GM18508 (cell line): ENCODE measurements at regions not wholly inside any gene's neighbourhood (a gene's known extent, or its start where the extent isn't known, plus 50 kb on each side); places are given as distances from the start of the nearest gene placed in this dataset.
"Not testable (repeated sequence)": the region's sequence is repeated elsewhere in the genome, so short reads cannot be mapped to it uniquely, and the experiment has no call there.

Source experiments
- ATAC-seq: cut with Tn5 transposase; IDR thresholded peaks from one replicate; pipeline ENCODE4 v1.9.1; 2021; ENCODE audit warnings: moderate number of reproducible peaks; ENCODE audit not compliant: insufficient read depth, unreplicated experiment

DNA sequence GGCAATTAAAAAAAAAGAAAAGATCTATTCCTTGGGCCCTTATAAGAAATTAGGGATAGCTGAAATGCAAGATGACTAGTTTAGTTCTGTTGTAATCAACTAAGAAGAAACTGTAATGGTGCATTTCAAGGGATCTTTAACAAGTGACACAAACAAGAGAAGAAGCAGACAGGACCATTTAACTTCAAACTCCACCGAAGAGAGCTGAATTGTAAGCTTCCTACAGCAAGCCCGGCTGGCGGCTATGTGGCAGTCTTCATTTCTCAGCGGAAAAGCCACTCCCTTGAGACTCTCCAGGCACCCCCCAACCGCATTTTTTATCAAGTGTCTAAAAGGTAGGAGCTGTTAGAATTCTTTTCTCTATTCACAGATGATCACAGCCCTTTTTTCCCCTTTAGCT, 305.2 kb upstream of the ZNF507 start:
- no peak for ATAC-seq

DNA sequence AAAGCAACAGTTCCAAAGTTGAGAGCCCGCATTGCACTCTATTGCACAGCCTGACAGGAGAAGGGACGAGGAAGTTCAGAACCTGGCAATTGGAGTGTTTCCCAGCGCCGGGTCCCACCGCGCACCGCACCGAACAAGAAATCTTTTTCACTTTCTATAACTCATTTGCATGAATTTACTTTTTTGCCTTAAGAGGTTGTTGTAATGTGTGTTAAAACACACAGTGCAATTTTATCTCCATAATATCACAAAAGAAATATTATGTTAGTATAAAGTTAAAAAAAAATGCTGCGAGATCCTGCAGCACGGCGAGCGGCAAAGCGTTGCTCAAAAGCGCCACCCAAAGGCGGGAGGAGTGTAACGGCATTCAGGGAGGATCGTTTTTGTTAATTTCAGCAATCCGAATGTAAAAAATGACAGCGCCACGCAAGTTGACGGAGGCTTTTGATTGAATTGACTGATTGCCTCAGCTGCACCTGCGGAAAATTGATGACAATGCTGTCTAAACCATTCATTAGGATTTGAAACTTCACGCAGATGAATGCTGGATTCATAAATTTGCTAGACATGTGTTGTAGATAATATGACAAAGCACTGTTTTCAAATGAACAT, 303.6 kb upstream of the ZNF507 start:
- no peak for ATAC-seq

DNA sequence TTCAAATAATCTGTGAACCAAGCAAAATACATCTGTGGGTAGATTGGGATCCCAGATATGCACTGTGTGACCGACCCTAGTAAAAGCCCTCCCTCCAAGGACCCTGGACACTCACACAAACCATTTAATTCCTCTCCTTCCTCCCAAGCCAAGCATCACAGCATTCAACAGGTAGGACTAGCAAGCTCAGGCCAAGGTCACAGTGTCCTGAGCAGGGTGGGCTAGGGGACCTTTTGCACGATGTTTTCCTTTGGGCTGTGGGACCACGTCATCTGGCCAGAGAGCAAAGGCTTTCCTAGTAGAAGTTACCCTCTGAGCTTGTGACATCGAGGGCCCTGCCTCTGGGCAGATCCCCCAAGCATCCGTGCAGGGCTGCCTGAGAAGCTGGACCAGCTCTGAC, 297.6 kb upstream of the ZNF507 start:
- ATAC-seq: no peak

DNA sequence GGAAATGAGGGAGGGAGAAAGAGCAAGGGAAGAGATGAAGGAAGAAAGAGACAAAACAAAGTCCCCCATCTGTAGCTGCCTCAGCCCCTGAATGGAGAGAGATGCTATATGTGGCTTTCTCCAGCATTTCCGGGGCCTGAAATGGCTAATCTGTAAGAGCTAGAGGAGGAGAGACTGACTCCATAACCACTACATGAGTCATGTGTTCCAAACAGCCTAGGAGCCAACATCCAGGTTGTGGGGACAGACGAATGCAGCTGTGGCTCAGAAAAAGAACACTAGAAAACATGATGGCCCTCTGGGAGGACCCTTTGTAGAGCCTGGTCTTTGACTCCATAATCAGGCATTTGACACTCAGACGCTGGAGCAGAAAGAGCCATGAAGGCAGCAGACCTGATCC, 292.0 kb upstream of the ZNF507 start:
- no peak for ATAC-seq

DNA sequence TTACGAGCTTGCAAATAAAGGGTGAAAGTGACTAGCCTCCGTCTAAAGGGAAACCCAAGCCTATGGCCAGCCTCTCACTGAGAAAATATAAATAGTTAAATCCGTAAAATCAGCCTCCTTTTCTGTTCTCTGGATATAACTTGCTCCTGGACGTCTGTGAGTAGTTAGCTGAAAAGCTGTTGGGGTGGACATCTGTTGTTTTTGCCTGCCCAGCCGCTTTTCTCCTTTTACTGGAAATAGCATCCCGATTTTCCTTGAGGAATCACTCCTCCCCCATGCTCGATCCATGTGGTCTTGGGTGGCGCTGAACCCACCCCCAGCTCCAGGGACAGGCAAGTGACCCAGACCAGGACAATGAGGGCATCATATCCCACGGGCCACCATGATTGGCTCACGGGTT, 291.5 kb upstream of the ZNF507 start:
- ATAC-seq: no peak

DNA sequence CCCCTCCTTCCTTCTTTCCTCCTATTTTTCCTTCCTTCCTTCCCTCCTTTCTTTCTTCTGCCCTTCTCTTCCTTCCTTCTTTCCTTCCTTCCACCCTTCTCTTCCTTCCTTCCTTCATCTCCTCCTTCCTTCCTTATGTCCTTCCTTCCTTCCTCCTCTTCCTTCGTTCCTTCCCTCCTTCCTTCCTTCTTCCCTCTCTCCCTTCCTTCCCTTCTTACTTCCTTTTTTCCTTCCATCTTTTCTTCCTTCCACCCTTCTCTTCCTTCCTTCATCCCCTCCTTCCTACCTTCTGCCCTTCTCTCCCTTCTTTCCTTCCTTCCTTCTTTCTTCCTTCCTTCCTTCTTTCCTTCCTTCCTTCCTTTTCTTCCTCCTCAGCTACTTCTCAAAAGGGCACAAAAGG, 287.3 kb upstream of the ZNF507 start:
- no peak for ATAC-seq

DNA sequence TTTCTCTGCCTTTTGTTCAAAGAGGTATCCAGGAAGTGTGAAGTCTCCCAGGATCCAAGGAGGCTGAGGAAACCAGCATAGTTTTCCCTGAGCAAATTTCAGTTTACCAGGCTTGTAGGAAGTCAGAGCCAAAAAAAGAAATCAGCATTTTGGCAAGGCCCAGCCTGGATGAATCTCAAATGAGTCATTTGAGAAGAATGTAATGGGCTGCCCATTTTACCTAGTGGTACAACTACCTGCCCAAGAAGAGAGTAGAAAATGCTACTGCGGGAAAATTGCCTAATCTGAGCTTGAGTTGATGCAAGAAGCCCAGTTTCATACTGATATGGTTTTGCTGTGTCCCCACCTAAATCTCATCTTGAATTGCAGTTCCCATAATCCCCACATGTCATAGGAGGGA, 284.1 kb upstream of the ZNF507 start:
- ATAC-seq: no peak

DNA sequence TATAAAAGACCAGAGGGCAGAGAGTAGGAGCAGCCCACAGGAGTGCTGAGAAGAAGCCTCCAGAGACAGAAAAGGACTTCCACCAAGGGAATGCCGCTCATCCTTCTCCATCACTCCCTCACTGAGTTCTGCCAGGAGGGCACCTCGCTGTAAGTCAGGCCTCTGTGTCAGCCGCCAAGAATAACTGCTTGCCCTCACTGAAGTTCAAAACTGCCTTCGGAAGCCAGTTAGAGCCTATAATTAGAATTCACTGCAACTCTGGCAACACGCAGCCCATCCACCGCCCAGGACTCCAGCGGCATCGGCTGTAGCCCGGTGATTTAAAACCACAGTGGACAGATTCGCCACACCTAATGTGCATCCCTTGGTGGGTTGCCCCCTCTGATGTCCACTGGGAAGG, 281.8 kb upstream of the ZNF507 start:
- ATAC-seq: no peak

DNA sequence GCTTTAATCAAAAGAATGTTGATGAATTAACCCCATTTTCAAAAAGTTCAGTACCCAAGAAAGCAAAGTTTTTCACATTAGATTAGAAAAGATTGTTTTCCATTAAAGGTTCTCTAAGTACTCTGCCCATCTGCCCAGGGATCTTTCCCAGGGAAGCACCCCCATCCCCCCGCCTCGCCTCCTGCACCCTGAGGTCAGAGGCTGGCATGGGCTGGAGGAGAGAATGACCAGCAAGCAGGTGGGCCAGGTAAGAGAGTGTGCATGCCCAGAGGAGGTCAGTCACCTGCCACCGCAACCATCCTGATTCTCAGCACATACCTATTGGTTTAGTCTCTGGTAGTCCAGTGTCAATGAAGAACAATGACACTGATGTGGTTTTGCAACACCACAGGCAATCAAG, 279.4 kb upstream of the ZNF507 start:
- ATAC-seq: no peak

DNA sequence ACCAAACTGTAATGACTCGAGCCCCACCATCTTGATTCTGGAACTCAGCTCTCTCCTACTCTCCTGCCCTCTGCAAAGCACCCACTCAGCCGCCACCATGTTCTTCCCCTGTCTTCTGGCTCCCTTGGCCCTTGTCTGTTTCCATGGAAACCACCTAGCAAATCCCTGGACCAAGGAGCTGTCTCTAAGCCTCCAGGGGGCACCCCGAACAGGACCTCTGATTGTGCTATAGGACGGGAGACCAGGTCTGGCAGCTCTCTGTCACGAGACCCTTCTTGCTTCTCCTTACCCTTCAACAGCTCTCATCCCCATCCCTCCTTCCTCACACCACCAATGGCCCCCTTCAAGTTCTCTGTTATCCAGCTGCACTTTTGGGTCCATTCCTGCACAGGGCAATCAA, 277.7 kb upstream of the ZNF507 start:
- no peak for ATAC-seq

DNA sequence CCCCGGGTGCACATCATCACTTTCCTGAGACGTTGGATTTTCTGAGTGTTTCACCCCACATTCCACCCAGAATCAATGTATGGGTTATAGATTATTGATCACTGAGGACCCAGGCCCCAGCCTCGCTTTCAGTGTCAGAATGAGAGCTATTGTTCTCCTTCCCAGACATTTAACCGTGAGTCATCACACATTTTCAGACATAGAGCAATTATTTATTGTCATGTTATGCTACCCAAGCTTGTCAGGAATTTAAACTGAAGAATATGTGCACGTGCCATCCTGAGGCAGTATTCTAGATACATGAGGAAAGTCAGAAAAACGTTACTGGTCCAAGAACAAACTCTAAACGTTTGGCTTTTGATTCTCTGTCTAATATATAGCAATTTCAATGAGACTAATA, 276.6 kb upstream of the ZNF507 start:
- no peak for ATAC-seq

DNA sequence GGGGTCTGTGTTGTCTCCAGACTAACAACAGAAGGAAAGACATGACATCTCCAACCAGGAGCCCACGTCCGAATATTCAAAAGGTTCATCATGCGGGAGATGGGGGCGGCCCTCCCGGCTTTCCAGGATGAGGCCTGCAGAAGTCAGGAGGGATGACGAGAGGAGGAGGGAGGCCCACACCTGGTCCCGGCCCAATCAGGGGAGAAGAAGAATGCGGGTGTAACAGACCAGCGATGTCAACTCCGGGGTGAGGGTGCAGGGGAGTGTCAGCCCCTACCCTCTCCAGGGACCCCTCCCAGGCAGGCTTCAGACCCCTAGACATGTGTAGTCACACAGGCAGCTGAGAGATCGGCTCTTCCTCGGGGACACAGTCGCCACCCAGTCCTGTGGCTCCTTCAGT, 275.3 kb upstream of the ZNF507 start:
- no peak for ATAC-seq

DNA sequence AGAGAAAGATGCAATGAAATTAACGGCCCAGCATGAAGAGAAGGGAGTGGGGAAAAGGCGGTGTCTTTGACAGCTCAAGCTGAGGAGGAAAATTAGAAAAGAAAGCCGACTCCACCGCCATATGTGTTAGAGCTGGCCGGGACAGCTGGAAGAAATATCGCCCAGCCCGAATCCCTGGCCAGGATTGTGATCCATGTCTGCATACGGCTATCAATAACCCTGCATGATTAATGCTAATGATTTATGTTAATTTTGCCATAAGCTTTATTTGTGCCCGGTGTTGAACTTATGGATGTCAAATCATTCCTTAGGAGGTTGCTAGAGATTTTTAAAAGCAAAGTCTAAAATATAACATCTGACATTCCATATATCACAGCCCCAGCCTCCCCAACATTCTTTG, 263.4 kb upstream of the ZNF507 start:
- ATAC-seq: no peak

DNA sequence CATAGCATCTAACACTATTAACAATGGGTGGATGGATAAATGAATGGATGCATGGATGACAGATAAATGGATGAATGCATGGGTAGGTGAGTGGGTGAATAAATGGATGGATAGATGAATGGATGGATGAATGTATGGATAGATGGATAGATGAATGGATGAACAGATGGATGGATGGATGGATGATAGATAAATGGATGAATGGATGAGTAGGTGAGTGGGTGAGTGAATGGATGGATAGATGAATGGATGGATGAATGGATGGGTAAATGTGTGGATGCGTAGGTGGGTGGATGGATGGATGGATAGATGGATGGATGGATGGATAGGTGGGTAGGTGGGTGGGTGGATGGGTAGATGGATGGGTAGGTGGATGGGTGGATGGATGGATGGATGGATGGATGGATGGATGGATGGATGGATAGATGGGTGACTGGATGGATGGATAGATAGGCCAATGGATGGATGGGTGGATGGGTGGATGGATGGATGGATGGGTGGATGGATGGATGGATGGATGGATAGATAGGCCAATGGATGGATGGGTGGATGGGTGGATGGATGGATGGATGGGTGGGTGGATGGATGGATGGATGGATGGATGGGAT, 260.6 kb upstream of the ZNF507 start:
- ATAC-seq: not testable (repeated sequence)

DNA sequence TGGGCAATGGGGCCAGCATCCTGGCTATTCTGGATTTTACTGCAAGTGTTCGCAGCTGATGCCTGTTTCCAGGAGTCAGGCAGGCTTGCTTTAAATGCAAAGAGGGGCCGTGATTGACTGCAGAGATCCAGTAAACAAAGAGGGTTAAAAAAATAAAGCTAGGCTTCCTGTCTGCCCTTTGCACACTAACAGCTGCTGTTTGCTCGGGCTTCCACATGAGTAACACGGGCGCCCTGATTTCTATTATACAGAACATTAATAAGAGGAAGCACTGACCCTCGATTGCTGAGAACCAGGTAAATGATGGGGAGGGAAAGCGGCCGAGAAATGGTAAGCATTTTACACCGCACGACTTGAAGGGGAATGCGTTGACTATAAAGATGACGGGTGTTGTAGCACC, 254.2 kb upstream of the ZNF507 start:
- no peak for ATAC-seq

DNA sequence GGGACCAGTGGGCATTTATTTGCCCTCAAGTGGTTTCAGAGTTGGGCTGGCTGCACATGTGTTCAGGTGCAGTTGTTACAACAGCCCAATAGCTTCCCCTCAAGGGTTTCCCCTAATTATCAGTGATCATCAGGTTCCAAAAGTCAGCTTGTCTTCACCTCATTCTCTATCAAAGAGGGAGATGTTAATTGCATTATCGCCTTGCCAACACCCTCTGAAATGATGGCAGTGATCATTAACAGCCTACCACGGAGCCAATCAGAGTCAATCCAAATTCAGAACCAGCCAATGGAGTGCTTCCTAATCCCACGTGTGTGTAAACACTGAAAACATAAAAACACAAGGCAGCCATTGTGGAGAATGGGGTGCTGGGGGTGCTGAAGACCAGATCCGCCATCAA, 248.4 kb upstream of the ZNF507 start:
- ATAC-seq: no peak

DNA sequence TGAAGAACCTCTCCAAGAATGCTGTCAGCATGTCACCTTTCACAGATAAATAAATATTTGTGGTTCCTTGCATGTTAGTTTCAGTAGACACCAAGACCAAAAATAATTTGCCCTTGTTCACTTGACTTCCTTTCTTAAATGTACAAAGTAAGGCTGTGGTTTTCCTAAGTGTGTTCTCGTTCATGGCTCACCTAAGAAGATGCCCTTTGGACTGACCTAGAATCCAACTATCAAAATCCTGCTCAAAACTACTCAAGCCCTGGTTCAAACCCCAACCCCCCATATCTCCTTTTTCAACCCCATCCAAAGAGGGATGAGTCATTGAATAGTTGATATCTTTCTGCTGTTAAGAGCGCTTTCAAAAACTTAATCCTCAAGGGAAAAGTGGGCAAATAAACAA, 247.8 kb upstream of the ZNF507 start:
- ATAC-seq: no peak

DNA sequence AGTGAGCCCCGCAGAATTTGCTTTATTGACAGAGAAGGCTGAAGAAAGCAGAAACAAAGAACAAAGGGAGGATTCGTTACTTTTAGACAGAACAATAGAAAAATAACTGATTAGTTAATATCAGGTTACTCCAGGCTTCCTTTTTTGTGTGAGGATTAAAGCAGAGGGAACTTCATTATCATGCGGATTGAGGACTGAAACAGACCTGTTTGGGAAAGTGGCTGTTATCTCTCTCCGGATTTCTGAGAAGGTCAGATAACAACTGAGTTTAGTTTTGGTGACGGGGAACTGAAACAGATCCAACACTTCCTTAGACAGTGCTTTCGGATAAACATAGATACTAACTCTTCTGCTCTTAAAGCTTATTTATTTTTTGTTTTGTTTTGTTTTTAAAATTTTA, 246.4 kb upstream of the ZNF507 start:
- no peak for ATAC-seq

DNA sequence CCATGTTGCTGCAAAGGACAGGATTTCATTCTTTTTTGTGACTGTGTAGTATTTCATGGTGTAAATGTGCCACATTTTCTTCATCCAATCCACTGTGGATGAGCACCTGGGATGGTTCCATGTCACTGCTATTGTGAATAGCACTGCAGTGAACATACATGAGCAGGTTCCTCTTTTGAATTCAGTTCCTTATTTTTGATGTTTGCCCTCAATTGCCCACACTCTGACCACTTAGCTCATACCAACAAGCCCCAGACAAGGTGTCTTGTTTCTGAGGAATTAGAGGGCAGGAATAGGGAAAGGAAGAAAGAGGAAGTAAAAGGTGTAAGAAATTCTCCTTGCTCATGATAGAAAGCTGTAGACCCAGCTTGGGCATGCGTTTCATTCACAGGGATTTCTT, 244.2 kb upstream of the ZNF507 start:
- ATAC-seq: no peak

DNA sequence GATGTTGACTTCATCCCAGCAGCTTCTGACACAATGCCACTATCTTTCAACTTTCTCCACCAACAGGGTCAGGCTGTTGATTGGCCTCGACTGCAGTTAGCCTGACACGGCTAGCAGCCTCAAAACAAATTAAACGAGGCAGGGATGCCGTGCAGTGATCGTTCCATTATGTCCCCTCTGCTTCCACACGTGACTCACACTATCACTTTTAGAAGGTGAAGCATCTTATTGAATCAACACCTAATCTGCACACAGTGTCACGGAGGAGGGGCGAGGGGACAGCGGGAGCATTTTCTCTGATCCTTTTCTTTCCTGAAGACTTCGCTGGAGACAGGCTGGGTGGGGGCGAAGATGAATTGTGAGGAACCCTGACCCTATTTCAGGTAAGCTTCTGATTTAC, 241.9 kb upstream of the ZNF507 start:
- no peak for ATAC-seq

DNA sequence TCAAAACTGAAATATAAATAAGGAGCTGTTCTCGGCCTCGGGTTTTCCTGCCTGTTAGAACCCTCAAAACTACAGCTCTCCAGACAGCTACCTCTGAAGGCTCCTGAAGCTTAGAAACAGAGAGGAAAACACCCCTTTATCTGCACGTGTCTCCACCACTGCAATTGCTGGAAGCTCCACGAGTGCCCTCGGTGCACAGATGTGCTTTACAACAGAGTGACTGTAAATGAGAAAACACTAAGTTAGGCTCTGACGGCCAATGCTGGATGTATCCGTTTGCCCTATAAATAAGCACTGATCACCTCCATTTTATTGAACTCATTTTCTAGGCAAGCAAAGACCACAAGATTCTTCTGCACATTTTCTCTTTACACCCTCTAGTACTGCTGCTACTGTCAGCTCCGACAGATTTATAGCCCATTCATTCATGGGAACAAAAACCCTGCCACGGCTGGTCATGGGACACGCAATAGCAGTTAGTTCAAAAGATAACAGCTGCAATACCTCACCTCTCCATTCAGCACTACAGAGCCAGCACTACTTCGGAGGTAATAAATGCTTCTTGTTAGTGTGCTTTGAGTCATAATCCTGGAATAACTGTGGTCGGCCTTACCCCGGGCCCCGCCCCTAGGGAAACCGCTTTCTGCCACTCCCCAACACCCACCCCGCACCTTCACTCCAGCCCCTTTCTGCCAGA, 241.1 kb upstream of the ZNF507 start:
- no peak for ATAC-seq

DNA sequence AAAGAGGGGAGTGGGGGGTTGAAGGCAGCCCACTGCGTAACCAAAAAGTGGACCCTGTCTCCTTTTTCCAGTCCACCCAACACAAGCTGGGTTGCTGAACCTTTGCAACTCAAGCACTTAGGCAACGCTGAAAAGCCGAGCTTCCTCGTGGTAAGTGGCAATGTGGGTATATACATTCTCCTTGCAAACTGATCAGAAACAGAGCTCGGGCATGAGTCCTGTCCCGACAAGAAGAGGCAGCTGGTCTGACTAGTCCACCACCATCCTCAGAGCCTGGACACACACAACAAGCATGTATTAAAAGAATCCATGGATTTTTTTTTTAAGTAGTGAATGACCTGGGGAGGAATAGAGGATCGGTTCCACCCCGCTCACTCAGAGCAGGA, 240.6 kb upstream of the ZNF507 start:
- ATAC-seq: no peak
